Esophagus muscularis mucosa (tissue), 4 donors: ENCODE measurements at regions not wholly inside any gene's neighbourhood (a gene's known extent, or its start where the extent isn't known, plus 50 kb on each side); places are given as distances from the start of the nearest gene placed in this dataset.

ENCODE experiments used
- DNase-seq: peaks from one replicate; pipeline ENCODE4 v3.0.0-alpha.2; 2017; ENCODE audit errors: extremely low spot score
- H3K27ac ChIP-seq, 4 donors: fragments of 200-600 bp; sonication (generic); replicated peaks in 1 of 4; 1 replicate in 3 of 4; 2 replicates in 1 of 4; pipeline ENCODE4 v1.5.1; 2016 to 2019; ENCODE audit warnings: mild to moderate bottlenecking in 1 of 4
- H3K27me3 ChIP-seq, 4 donors: fragments of 200-600 bp; sonication (generic); one replicate each; pipeline versions ENCODE4 v1.5.1 to v1.6.0; 2016 to 2019
- H3K36me3 ChIP-seq, 4 donors: fragments of 200-600 bp; sonication (generic); one replicate each; pipeline ENCODE4 v1.5.1; 2016 to 2019
- H3K4me1 ChIP-seq, 4 donors: fragments of 200-600 bp; sonication (generic); one replicate each; pipeline ENCODE4 v1.5.1; 2016 to 2019
- H3K4me3 ChIP-seq, 4 donors: fragments of 200-600 bp; sonication (generic); 1 replicate in 2 of 4; 2 replicates in 2 of 4; pipeline ENCODE4 v1.5.1; 2016 to 2019; ENCODE audit warnings: mild to moderate bottlenecking in 4 of 4, moderate library complexity in 1 of 4
- H3K9me3 ChIP-seq, 4 donors: fragments of 200-600 bp; sonication (generic); 1 replicate in 3 of 4; 2 replicates in 1 of 4; pipeline ENCODE4 v1.5.1; 2016 to 2019
- EP300 ChIP-seq: sonication (generic); formaldehyde crosslinking; IDR thresholded peaks from one replicate; pipeline ENCODE4 v1.6.1; 2017; ENCODE audit warnings: antibody characterized with exemption
- POLR2A ChIP-seq: fragments of 450-650 bp; IDR thresholded peaks from one replicate; pipeline ENCODE4 v1.6.1; 2017; ENCODE audit warnings: antibody characterized with exemption, moderate library complexity, mild to moderate bottlenecking, low read depth
- POLR2AphosphoS5 ChIP-seq, 2 donors: sonication (generic); formaldehyde crosslinking; IDR thresholded peaks; one replicate each; pipeline ENCODE4 v1.6.1; 2017; ENCODE audit warnings: antibody characterized with exemption in 2 of 2
- WGBS: methylation state at CpG from one replicate; pipeline ENCODE4 v1.1.5; 2018; 5-methylcytosine and 5-hydroxymethylcytosine counted together
- intact Hi-C: fragments of 100-400 bp; cut with DNase I; formaldehyde crosslinking; loops from one replicate; pipeline ENCODE4 v1.15.1; 2023
- TF ChIP-seq, protein P1 (sequence below), 3 experiments: fragments of 200-600 bp in 2 of 3; fragments of 450-650 bp in 1 of 3; sonication (generic) in 2 of 3; IDR thresholded peaks; one replicate each; pipeline ENCODE4 v1.5.1; 2017 to 2019; ENCODE audit warnings: antibody characterized with exemption in 3 of 3, mild to moderate bottlenecking in 2 of 3, moderate library complexity in 1 of 3

DNA sequence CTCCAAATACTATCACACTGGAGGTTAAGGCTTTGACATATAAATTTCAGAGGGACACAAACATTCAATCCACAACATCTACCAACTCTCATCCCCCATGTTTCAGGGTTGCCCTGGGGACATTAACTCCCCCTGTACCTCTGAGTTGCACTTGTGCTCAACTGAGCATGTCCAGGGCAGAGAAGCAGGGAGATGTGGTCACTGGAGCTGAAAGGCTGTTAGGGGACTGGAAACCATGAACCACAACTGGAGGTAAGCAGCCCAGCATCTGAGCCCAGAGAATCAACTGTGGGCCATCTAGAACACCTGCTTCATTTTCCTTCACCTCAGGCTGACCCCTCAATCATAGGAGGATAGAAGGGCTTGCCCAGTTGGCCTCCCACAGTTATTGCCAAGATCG, 641.1 kb downstream of the MID1IP1 start:
- peaks cover 0 to 4% (median 0%) of the 10 kb centered on the region in 4 donors for H3K9me3 ChIP-seq
- 80% methylated on average over 1 of the region's 1 CpG for WGBS
- no peaks in the 10 kb centered on the region for H3K36me3 ChIP-seq
- no peak overlapping the region for H3K27ac ChIP-seq
- intact Hi-C loops, result no loop called here
- no peak overlapping the region for H3K4me3 ChIP-seq
- H3K4me1 ChIP-seq, result peaks cover 0 to 10% (median 2%) of the 10 kb centered on the region in 4 donors
- TF ChIP-seq POLR2AphosphoS5 (IDR thresholded peaks at IDR 0.05) (no peak), POLR2A (no peak), EP300 (no peak)
- TF ChIP-seq, protein P1, sequence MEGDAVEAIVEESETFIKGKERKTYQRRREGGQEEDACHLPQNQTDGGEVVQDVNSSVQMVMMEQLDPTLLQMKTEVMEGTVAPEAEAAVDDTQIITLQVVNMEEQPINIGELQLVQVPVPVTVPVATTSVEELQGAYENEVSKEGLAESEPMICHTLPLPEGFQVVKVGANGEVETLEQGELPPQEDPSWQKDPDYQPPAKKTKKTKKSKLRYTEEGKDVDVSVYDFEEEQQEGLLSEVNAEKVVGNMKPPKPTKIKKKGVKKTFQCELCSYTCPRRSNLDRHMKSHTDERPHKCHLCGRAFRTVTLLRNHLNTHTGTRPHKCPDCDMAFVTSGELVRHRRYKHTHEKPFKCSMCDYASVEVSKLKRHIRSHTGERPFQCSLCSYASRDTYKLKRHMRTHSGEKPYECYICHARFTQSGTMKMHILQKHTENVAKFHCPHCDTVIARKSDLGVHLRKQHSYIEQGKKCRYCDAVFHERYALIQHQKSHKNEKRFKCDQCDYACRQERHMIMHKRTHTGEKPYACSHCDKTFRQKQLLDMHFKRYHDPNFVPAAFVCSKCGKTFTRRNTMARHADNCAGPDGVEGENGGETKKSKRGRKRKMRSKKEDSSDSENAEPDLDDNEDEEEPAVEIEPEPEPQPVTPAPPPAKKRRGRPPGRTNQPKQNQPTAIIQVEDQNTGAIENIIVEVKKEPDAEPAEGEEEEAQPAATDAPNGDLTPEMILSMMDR (IDR thresholded peaks at IDR 0.05), result no peak
- DNase-seq, result no peak
- no peaks in the 10 kb centered on the region for H3K27me3 ChIP-seq

DNA sequence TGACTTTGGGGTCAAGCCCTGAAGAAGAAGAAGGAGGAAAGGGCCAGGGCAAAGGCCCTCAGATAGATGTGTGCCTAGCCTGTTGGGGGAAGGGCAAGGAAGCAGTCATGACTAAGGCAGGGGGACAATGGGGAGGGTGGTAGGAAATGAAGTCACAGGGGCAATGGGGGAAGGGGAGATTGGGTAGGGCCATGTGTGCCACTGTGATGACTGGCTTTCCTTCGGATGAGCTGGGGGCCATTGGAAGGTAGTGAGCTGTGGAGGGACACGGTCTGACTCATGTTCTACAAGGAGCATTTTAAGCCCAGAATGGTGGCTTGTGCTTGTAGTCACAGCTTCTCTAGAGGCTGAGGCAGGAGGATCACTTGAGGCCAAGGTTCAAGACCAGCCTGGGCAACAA, 642.0 kb downstream of the MID1IP1 start:
- TF ChIP-seq, protein P1 (IDR thresholded peaks at IDR 0.05), result no peak
- TF ChIP-seq POLR2AphosphoS5 (IDR thresholded peaks at IDR 0.05) (no peak), EP300 (no peak), POLR2A (no peak)
- Histone ChIP-seq H3K4me1 (peaks cover 0 to 10% (median 2%) of the 10 kb centered on the region in 4 donors), H3K36me3 (no peaks in the 10 kb centered on the region), H3K27me3 (no peaks in the 10 kb centered on the region), H3K27ac (no peak overlapping the region), H3K4me3 (no peak overlapping the region), H3K9me3 (no peaks in the 10 kb centered on the region)
- intact Hi-C loops, result no loop called here
- DNase-seq, result no peak
- WGBS, result 68% methylated on average over 2 of the region's 2 CpGs

DNA sequence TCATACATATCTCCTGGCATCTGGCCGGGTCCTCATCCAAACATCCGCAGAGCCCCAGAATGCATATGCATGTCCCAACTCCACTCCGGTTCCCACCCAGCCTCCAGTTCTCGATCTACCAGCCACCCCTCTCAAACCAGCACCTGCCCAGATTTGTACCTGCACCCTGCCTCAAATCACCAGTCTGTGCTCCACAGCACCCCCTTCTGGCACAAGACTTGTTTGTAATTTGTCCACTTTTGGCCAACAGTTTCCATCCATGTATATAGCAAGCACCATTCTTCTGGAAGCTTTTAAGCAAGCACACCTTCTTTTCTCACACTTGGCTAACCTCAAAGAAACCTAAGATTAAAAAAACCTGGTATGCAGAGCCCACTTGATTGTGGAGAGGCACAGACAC, 644.1 kb downstream of the MID1IP1 start:
- no peak overlapping the region for H3K27ac ChIP-seq
- H3K4me3 ChIP-seq, result no peak overlapping the region
- no peak for TF ChIP-seq EP300
- TF ChIP-seq POLR2AphosphoS5 (IDR thresholded peaks at IDR 0.05), result no peak
- TF ChIP-seq POLR2A, result no peak
- TF ChIP-seq, protein P1 (IDR thresholded peaks at IDR 0.05), result peak in 1 of 3 experiments; percentile 15
- DNase-seq, result no peak
- no peaks in the 10 kb centered on the region for H3K27me3 ChIP-seq
- 67% methylated on average over 4 of the region's 4 CpGs for whole genome bisulfite sequencing
- intact Hi-C loops, result no loop called here
- no peaks in the 10 kb centered on the region for H3K9me3 ChIP-seq
- H3K36me3 ChIP-seq, result no peaks in the 10 kb centered on the region
- H3K4me1 ChIP-seq, result peaks cover 0 to 2% (median 0%) of the 10 kb centered on the region in 4 donors

DNA sequence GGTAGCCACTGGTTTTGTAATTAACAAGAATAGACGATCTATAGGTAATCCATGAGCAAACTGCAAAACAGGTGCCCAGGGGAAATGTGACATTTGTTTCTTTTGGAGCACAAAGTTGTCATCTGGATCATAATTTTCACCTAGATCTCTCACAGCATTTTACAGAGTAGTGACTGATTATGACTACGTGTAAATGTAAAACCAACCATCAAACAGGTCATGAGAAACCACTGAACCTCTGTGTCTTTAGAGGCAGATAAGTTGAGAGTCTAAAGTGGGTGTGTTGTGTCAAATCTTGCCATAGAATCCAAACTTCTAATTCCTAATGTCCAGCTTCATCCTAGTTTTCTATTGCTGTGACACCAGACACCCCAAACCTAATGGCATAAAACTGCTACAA, 648.1 kb downstream of the MID1IP1 start:
- intact Hi-C loops, result no loop called here
- no peaks in the 10 kb centered on the region for H3K36me3 ChIP-seq
- WGBS, result 66% methylated on average over 2 of the region's 2 CpGs
- no peaks in the 10 kb centered on the region for H3K27me3 ChIP-seq
- no peak overlapping the region for H3K27ac ChIP-seq
- TF ChIP-seq EP300 (no peak), POLR2AphosphoS5 (IDR thresholded peaks at IDR 0.05) (no peak), POLR2A (no peak)
- TF ChIP-seq, protein P1 (IDR thresholded peaks at IDR 0.05), result no peak
- DNase-seq, result no peak
- H3K4me3 ChIP-seq, result no peak overlapping the region
- H3K9me3 ChIP-seq, result no peaks in the 10 kb centered on the region
- H3K4me1 ChIP-seq, result no peaks in the 10 kb centered on the region
